Upper lobe of right lung (tissue), 1 donor: ENCODE measurements at regions not wholly inside any gene's neighbourhood (a gene's known extent, or its start where the extent isn't known, plus 50 kb on each side); places are given as distances from the start of the nearest gene placed in this dataset.

Source experiments
- ATAC-seq: fragments of 200-7000 bp; cut with Tn5 transposase; one replicate; pipeline ENCODE4 v1.9.1; 2020; ENCODE audit warnings: mild to moderate bottlenecking, moderate library complexity
- DNase-seq: peaks from one replicate; pipeline ENCODE4 v3.0.0-alpha.2; 2020
- H3K27ac ChIP-seq: fragments of 200-600 bp; one replicate; pipeline ENCODE4 v1.8.0; 2022
- H3K27me3 ChIP-seq: fragments of 200-600 bp; one replicate; pipeline ENCODE4 v1.8.0; 2022; ENCODE audit warnings: mild to moderate bottlenecking
- H3K36me3 ChIP-seq: fragments of 200-600 bp; one replicate; pipeline ENCODE4 v1.8.0; 2022
- H3K4me1 ChIP-seq: fragments of 200-600 bp; one replicate; pipeline ENCODE4 v1.8.0; 2022
- H3K4me3 ChIP-seq: fragments of 200-600 bp; one replicate; pipeline ENCODE4 v1.8.0; 2022; ENCODE audit warnings: mild to moderate bottlenecking
- H3K9me3 ChIP-seq: fragments of 200-600 bp; one replicate; pipeline ENCODE4 v1.8.0; 2022
- CTCF ChIP-seq: fragments of 200-600 bp; IDR thresholded peaks from one replicate; pipeline ENCODE4 v1.8.0; 2022; ENCODE audit warnings: antibody characterized with exemption
- intact Hi-C: fragments of 100-400 bp; cut with DNase I; formaldehyde crosslinking; loops from one replicate; pipeline ENCODE4 v1.11.0; 2022
- donor health status: DM: no; HTN: yes; CAD: no; lungs with severe emphysema.

GRCh38 chr11:109148669-109149068 is 273.3 kb upstream of the C11orf87 start:
- no peaks in the 10 kb centered on the region for H3K4me1 ChIP-seq
- no peaks in the 10 kb centered on the region for H3K9me3 ChIP-seq
- no peaks in the 10 kb centered on the region for H3K36me3 ChIP-seq
- no peak overlapping the region for H3K4me3 ChIP-seq
- DNase-seq (no peak), ATAC-seq (no peak)
- no peak for TF ChIP-seq CTCF
- intact Hi-C loops = no loop called here
- H3K27me3 ChIP-seq = no peaks in the 10 kb centered on the region
- no peak overlapping the region for H3K27ac ChIP-seq

GRCh38 chr11:109150581-109150980 is 271.4 kb upstream of the C11orf87 start:
- no peak overlapping the region for H3K27ac ChIP-seq
- no peak for TF ChIP-seq CTCF
- H3K9me3 ChIP-seq = no peaks in the 10 kb centered on the region
- no peaks in the 10 kb centered on the region for H3K36me3 ChIP-seq
- ATAC-seq (no peak), DNase-seq (no peak)
- H3K4me3 ChIP-seq = no peak overlapping the region
- H3K4me1 ChIP-seq = no peaks in the 10 kb centered on the region
- intact Hi-C loops = no loop called here
- H3K27me3 ChIP-seq = no peaks in the 10 kb centered on the region

- intact Hi-C loops = no loop called here
- H3K4me3 ChIP-seq = no peak overlapping the region
- TF ChIP-seq CTCF = no peak
- ATAC-seq (no peak), DNase-seq (no peak)
- no peaks in the 10 kb centered on the region for H3K36me3 ChIP-seq
- H3K27me3 ChIP-seq = no peaks in the 10 kb centered on the region
- H3K4me1 ChIP-seq = no peaks in the 10 kb centered on the region
- H3K9me3 ChIP-seq = no peaks in the 10 kb centered on the region
- H3K27ac ChIP-seq = no peak overlapping the region
These were observed 268.2 kb upstream of the C11orf87 start for GRCh38 chr11:109153836-109154235.

DNA sequence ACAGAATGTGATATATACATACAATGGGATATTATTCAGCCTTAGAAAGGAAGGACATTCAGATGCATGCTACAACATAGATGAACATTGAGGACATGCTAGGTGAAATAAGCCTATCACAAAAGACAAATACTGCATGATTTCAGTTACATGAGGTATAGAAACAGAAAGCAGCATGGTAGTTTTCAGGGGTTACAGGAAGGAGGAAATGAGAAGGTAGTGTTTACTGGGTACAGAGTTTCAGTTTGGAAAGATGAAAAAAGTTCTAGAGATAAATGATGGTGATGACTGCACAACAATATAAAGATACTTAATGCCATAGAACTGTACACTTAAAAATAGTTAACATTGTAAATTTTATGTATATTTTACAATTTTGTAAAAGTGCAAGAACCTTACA is 266.7 kb upstream of the C11orf87 start:
- no peak overlapping the region for H3K4me3 ChIP-seq
- intact Hi-C loops = no loop called here
- ATAC-seq (no peak), DNase-seq (no peak)
- H3K4me1 ChIP-seq = no peaks in the 10 kb centered on the region
- no peaks in the 10 kb centered on the region for H3K27me3 ChIP-seq
- H3K36me3 ChIP-seq = no peaks in the 10 kb centered on the region
- no peak overlapping the region for H3K27ac ChIP-seq
- no peaks in the 10 kb centered on the region for H3K9me3 ChIP-seq
- TF ChIP-seq CTCF = no peak

GRCh38 chr11:109165035-109165434 is 257.0 kb upstream of the C11orf87 start:
- H3K27ac ChIP-seq = no peak overlapping the region
- H3K36me3 ChIP-seq = no peaks in the 10 kb centered on the region
- H3K4me1 ChIP-seq = no peaks in the 10 kb centered on the region
- TF ChIP-seq CTCF = no peak
- intact Hi-C loops = no loop called here
- H3K27me3 ChIP-seq = no peaks in the 10 kb centered on the region
- no peak for DNase-seq
- no peaks in the 10 kb centered on the region for H3K9me3 ChIP-seq
- no peak overlapping the region for H3K4me3 ChIP-seq
- no peak for ATAC-seq

DNA sequence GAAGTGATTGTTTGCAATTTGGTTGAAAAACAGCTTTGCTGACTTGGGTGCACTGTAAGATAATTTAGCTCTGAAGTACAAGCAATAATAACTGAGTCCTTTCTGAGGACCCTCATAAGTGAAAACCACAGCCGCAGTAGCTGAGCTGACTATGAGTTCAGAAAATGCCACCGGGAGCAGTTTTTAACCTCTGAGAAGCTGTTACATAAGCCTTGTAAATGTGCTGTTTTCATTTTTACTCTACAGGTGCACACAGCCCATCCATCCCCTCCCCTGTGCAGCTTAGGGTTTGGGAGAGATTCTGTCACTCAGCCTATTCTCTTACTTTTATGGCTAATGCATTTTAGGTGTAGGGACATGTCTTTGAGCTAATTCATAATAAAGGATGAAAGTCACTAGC is 255.5 kb upstream of the C11orf87 start:
- intact Hi-C loops = no loop called here
- DNase-seq (no peak), ATAC-seq (no peak)
- no peak overlapping the region for H3K4me3 ChIP-seq
- no peaks in the 10 kb centered on the region for H3K4me1 ChIP-seq
- no peaks in the 10 kb centered on the region for H3K27me3 ChIP-seq
- no peak for TF ChIP-seq CTCF
- H3K36me3 ChIP-seq = no peaks in the 10 kb centered on the region
- no peaks in the 10 kb centered on the region for H3K9me3 ChIP-seq
- no peak overlapping the region for H3K27ac ChIP-seq
